NCI-H2227 (cell line): ENCODE measurements at regions not wholly inside any gene's neighbourhood (a gene's known extent, or its start where the extent isn't known, plus 50 kb on each side); places are given as distances from the start of the nearest gene placed in this dataset.
"Not testable (repeated sequence)": the region's sequence is repeated elsewhere in the genome, so short reads cannot be mapped to it uniquely, and the experiment has no call there.

Source experiments
- DNase-seq: peaks from one replicate; lab custom pipeline; 2025; ENCODE audit not compliant: unreplicated experiment; lab: John Stamatoyannopoulos, UW

- DNase-seq, result no peak
Observed at GRCh38 chr18:30639361-30639760, 403.2 kb downstream of the DSC3 start.

GRCh38 chr18:30634249-30634648 is 408.3 kb downstream of the DSC3 start:
- no peak for DNase-seq

- DNase-seq, result no peak
Observed at GRCh38 chr18:30632071-30632698, 410.4 kb downstream of the DSC3 start.

GRCh38 chr18:30625961-30626360 is 416.6 kb downstream of the DSC3 start:
- no peak for DNase-seq

- no peak for DNase-seq
Observed at GRCh38 chr18:30623401-30624065, 419.0 kb downstream of the DSC3 start.

- no peak for DNase-seq
Observed at GRCh38 chr18:30622635-30623034, 419.9 kb downstream of the DSC3 start.

- no peak for DNase-seq
Observed at GRCh38 chr18:30622104-30622503, 420.4 kb downstream of the DSC3 start.

GRCh38 chr18:30618567-30618966 is 424.0 kb downstream of the DSC3 start:
- no peak for DNase-seq

GRCh38 chr18:30616414-30616813 is 426.1 kb downstream of the DSC3 start:
- DNase-seq, result no peak

- no peak for DNase-seq
Observed at GRCh38 chr18:30613467-30613801, 429.1 kb downstream of the DSC3 start.

GRCh38 chr18:30601541-30601940 is 441.0 kb downstream of the DSC3 start:
- no peak for DNase-seq

GRCh38 chr18:30597202-30597601 is 445.3 kb downstream of the DSC3 start:
- DNase-seq, result no peak

- no peak for DNase-seq
Observed at GRCh38 chr18:30596635-30597034, 445.9 kb downstream of the DSC3 start.

- no peak for DNase-seq
Observed at GRCh38 chr18:30595942-30596341, 446.6 kb downstream of the DSC3 start.

- not testable (repeated sequence) for DNase-seq
Observed at GRCh38 chr18:30594911-30595310, 447.6 kb downstream of the DSC3 start.

GRCh38 chr18:30591462-30591861 is 451.1 kb downstream of the DSC3 start:
- DNase-seq, result no peak

GRCh38 chr18:30588673-30589164 is 453.8 kb downstream of the DSC3 start:
- no peak for DNase-seq

- DNase-seq, result no peak
Observed at GRCh38 chr18:30583768-30584167, 458.8 kb downstream of the DSC3 start.

GRCh38 chr18:30582078-30582477 is 460.5 kb downstream of the DSC3 start:
- no peak for DNase-seq

- no peak for DNase-seq
Observed at GRCh38 chr18:30578707-30579106, 463.8 kb downstream of the DSC3 start.

GRCh38 chr18:30572214-30572613 is 470.3 kb downstream of the DSC3 start:
- DNase-seq, result no peak

GRCh38 chr18:30568333-30568732 is 474.2 kb downstream of the DSC3 start:
- DNase-seq, result no peak

GRCh38 chr18:30566877-30567276 is 475.7 kb downstream of the DSC3 start:
- no peak for DNase-seq
